NCI-H2107 treated with DMSO at 0.1 percent for 48 hours (cell line): ENCODE measurements at regions not wholly inside any gene's neighbourhood (a gene's known extent, or its start where the extent isn't known, plus 50 kb on each side); places are given as distances from the start of the nearest gene placed in this dataset.
"Not testable (repeated sequence)": the region's sequence is repeated elsewhere in the genome, so short reads cannot be mapped to it uniquely, and the experiment has no call there.

Experiments
- DNase-seq: peaks from one replicate; lab custom pipeline; 2025; ENCODE audit not compliant: unreplicated experiment; lab: John Stamatoyannopoulos, UW

DNA sequence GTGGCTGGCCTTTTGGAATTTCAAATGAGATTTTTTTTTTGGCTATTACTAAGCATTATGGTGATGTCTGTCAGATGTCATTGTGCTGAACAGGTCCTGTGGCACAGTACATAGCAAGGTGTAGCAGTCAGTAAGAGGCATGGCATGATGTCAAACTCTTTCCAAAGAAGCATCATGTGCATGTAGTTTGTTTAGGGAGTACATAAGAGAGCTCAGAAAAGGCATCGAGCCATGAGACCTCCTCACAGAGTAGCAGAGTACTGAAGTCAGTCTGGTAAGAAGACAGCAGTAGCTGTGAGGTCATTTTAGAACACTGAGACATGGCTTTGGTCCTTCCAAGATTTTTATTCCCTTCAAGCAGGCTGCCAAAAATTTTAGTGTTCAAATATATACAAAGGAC, 134.9 kb upstream of the SPRED1 start:
- no peak for DNase-seq

DNA sequence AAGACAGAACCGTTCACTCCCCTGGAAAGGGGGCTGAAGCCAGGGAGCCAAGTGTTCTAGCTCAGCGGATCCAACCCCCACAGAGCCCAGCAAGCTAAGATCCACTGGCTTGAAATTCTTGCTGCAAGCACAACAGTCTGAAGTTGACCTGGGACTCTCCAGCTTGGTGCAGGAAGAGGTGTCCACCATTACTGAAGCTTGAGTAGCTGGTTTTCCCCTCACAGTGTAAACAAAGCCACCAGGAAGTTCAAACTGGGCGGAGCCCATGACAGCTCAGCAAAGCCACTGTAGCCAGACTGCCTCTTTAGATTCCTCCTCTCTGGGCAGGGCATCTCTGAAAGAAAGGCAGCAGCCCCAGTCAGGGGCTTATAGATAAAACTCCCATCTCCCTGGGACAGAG, 132.8 kb upstream of the SPRED1 start:
- DNase-seq: not testable (repeated sequence)

DNA sequence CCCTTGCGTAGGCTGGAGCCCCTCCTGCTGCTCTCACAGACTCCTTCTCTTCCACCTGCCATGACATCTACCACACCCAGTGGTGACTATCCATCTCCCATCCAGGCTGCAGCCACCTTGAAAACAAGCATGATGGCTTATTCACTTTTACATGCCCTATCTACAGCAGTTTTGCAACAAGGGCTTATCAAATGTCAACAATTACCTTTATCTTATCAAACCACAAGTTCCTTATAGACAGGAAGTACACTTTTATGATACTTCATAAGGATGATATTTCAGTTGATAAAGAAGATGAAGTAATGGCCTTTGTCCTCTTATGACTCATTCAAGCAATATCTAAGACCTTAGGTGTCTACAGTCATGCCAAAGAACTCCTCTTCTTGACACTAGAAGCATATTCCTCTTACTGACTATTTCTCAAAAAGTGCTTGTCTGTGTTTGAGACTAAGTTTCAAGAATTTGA, 125.3 kb upstream of the SPRED1 start:
- no peak for DNase-seq

GRCh38 chr15:38128341-38128781, 124.3 kb upstream of the SPRED1 start:
- no peak for DNase-seq

- no peak for DNase-seq
These were observed 123.7 kb upstream of the SPRED1 start for GRCh38 chr15:38128921-38129320.

- DNase-seq: no peak
These were observed 123.0 kb upstream of the SPRED1 start for GRCh38 chr15:38129531-38130204.

GRCh38 chr15:38130205-38130567, 122.5 kb upstream of the SPRED1 start:
- DNase-seq: no peak

DNA sequence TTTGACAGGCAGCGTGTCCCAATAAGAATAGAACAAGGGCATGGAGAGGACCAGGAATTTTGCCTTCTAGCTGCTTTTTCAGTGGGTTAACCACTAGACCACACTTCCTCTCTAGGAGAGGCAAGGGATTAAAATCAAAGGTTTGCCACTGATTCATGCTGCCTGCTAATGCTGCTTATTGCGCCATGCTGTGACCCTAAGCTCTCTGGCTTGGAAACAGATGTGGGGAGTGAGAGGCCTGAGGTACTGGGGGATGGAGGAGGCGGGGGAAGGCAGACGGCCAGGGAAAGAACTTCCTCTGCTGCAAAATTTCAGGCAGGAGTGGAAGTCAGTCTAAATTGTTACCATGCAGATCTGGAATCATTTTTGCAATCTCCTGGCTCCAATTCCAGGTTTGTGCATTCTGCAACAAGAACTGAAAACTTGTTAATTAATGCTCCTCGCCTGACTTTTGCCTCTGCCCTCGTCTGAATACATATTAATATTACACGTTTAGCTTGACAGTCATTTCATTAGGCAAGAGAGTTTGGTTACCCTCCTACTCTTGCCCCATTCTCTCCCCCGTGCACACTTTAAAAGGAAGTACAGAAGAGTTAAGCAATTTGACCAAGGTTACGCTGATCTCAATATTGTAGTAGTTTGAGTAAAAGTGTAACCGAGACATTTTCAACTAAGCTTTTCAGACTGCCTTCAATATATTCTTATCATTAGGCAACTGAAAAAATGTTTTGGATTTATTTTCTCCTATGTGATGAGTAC, 121.7 kb upstream of the SPRED1 start:
- no peak for DNase-seq

DNA sequence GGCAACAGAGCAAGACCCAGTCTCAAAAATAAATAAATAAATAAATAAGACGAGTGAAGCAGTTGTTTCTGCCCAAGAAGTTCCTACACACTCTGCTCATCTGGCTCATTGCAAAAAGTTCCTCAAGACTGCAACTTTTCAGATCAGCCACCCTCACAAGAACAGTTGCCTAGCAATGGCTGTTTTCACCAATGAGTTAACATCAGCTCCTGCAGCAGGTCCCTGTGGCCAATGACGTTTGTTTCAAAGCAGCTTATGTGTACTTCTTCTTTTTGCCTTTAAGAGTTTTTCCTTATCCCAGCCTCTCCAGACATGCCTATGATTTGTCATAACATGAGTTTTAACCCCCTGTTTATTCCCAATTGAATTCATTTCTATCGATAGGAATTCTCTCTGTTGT, 118.4 kb upstream of the SPRED1 start:
- no peak for DNase-seq

- DNase-seq: not testable (repeated sequence)
These were observed 110.4 kb upstream of the SPRED1 start for GRCh38 chr15:38142195-38142594.

GRCh38 chr15:38144921-38145320, 107.7 kb upstream of the SPRED1 start:
- DNase-seq: no peak

GRCh38 chr15:38145651-38146111, 107.0 kb upstream of the SPRED1 start:
- DNase-seq: no peak

DNA sequence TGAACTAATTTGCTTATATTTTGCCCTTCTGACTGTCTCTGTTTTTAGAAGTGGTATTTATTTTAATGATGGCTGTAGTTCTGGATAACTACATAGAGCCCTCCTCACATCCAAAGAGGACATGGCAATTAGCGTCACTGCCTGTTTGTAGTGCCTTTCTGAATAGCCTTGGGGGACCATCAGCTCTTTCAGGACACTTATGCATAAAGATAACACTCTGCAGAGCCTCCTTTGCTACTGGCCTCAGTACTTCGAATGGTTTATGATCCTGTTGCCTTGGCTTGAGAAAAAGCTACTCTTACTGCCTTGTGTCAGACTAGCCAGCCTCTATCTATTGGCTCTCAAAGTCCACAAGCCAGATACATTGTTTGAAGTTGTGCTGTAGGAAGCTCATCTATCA, 105.4 kb upstream of the SPRED1 start:
- no peak for DNase-seq

DNA sequence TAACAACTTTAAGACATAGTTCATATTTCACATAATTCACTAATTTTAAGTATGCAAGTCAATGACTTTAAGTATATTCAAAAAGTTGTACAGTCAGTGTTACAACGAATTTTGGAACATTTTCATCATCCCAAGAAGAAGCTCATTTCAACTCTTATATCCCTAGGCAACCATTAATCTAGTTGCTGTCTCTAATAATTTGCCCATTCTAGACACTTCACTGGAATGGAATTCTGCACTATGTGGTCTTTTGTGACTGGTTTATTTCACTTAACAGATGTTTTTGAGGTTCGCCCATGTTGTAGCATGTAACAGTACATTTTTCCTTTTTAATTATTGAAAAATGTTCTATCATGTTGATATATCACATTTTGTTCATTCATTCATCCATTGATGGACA, 104.2 kb upstream of the SPRED1 start:
- DNase-seq: no peak

DNA sequence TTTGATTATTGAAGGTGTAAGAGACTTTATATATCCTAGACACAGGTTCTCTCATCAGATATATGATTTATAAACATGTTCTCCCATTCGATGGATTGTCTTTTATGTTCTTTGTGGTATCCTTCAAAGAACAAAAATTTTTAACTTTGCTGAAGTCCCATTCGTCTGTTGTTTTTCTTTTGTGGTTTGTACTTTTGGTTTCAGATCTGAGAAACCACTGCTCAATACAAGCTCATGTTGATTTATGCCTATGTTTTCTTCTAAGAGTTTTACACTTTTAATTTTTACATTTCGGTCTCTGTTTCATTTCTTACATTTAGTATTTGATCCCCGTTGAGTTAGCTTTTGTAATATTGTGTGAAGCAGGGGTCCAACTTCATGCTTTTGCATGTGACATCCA, 103.3 kb upstream of the SPRED1 start:
- no peak for DNase-seq

DNA sequence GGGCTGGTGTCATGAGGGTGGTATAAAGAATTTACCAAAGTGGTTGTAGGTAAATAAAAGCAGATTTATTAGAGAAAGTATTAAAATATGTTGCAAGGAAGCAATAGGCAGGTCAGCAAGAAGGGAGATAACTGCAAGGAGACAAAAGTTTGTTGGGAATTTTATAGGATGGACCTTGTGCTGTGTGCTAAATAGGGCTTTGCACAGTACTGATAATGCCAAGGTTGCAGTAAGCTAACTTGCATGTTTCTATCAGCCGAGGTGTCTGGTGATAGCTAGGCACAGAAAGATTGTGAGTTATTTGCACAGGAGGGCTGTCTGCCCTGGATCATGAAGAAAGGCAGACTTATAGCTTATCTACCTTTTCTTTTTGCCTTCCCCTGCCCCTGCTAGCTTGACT, 102.5 kb upstream of the SPRED1 start:
- no peak for DNase-seq

DNA sequence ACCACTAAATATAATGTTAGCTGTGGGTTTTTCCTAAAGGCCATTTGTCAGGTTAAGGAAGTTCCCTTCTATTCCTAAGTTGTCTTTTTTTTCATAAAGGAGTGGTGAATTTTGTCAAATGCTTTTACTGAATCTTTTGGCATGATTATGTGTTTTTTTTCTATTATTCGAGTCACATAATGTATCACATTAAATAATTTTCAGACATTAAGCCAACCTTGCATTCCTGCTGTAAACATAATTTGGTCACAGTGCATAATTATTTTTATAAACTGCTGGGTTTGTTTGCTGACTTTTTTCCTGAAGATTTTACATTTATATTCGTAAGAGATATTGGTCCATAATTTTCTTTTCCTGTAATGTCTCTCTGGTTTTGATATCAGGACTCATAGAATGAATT, 101.8 kb upstream of the SPRED1 start:
- no peak for DNase-seq

DNA sequence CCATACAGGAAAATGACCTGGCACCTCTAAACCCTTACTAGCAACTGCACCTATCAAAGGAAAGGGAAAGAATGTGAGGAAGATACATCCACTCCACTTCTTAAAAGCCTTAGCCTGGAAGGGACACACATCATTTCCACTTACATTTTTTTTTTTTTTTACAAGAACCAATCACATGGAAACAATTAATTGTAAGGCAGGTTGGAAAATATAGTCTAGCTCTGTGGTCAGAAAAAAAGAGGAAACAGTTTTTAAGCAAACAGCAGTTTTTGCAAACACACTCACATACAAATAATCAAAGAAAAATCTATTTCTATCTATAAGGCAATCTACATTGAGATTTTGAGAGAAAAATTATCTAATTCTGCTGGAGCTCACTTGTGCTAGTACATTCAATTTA, 98.9 kb upstream of the SPRED1 start:
- DNase-seq: no peak

DNA sequence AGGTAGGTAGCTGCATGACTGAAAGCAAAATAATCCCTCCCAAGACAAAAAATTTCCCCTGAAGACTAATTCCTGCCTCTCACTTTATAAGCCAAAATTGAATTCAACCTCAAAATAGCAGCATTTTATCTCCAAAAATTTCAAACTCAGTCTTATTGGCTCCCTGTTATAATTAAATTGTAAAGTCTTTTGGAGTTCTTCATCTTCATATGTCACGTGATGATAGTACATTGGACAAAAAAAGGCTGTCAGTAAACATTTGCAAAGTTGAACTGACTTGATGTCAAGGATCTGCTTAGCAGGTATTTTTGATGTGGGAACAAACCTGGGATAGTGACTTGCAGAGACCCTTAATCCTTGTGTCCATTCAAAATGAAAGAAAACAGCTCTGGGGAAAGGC, 98.4 kb upstream of the SPRED1 start:
- DNase-seq: no peak

GRCh38 chr15:38154837-38155236, 97.8 kb upstream of the SPRED1 start:
- DNase-seq: no peak

GRCh38 chr15:38163658-38164057, 89.0 kb upstream of the SPRED1 start:
- no peak for DNase-seq

- DNase-seq: no peak
These were observed 88.6 kb upstream of the SPRED1 start for GRCh38 chr15:38164061-38164460.

- DNase-seq: no peak
These were observed 88.1 kb upstream of the SPRED1 start for GRCh38 chr15:38164507-38164906.
